Esophagus muscularis mucosa (tissue), 3 donors: ENCODE measurements at regions not wholly inside any gene's neighbourhood (a gene's known extent, or its start where the extent isn't known, plus 50 kb on each side); places are given as distances from the start of the nearest gene placed in this dataset.

ENCODE experiments used
- POLR2A ChIP-seq: fragments of 450-650 bp; IDR thresholded peaks from one replicate; pipeline ENCODE4 v1.6.1; 2017; ENCODE audit warnings: antibody characterized with exemption, moderate library complexity, mild to moderate bottlenecking, low read depth
- TF ChIP-seq, protein P1 (sequence below), 3 experiments: fragments of 200-600 bp in 2 of 3; fragments of 450-650 bp in 1 of 3; sonication (generic) in 2 of 3; IDR thresholded peaks; one replicate each; pipeline ENCODE4 v1.5.1; 2017 to 2019; ENCODE audit warnings: antibody characterized with exemption in 3 of 3, mild to moderate bottlenecking in 2 of 3, moderate library complexity in 1 of 3

DNA sequence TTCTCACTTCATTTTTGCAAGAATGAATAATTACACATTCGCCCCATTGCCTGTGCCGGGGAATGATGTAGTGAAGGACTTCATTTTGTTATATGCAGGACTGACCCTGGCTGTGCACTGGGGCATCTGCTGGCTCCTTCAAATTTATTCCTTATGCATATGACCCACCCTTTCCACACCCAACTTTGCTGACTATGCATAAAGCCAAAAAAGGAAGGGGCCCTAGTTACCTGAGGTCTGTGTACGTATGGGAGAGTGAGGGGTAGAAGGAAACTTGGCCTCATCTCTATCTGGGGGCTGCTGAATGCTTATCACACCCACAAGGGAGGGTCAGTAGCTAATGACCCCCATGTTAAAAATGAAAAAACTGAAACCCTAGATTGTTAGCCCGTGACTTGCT, 259.6 kb downstream of the SMARCA2 start:
- TF ChIP-seq, protein P1, sequence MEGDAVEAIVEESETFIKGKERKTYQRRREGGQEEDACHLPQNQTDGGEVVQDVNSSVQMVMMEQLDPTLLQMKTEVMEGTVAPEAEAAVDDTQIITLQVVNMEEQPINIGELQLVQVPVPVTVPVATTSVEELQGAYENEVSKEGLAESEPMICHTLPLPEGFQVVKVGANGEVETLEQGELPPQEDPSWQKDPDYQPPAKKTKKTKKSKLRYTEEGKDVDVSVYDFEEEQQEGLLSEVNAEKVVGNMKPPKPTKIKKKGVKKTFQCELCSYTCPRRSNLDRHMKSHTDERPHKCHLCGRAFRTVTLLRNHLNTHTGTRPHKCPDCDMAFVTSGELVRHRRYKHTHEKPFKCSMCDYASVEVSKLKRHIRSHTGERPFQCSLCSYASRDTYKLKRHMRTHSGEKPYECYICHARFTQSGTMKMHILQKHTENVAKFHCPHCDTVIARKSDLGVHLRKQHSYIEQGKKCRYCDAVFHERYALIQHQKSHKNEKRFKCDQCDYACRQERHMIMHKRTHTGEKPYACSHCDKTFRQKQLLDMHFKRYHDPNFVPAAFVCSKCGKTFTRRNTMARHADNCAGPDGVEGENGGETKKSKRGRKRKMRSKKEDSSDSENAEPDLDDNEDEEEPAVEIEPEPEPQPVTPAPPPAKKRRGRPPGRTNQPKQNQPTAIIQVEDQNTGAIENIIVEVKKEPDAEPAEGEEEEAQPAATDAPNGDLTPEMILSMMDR (IDR thresholded peaks at IDR 0.05), result no peak
- no peak for TF ChIP-seq POLR2A
